HUES48 (cell line): ENCODE measurements at regions not wholly inside any gene's neighbourhood (a gene's known extent, or its start where the extent isn't known, plus 50 kb on each side); places are given as distances from the start of the nearest gene placed in this dataset.
"Not testable (repeated sequence)": the region's sequence is repeated elsewhere in the genome, so short reads cannot be mapped to it uniquely, and the experiment has no call there.

Source experiments
- H3K27ac ChIP-seq: one replicate; pipeline ENCODE4 v1.7.0; 2013; ENCODE audit warnings: low read depth, low read length, inconsistent platforms
- H3K27me3 ChIP-seq: 2 replicates; pipeline ENCODE4 v1.6.1; 2013; ENCODE audit warnings: mild to moderate bottlenecking, low read length; ENCODE audit not compliant: control insufficient read depth, insufficient read depth
- H3K36me3 ChIP-seq: 2 replicates; pipeline ENCODE4 v1.6.1; 2013; ENCODE audit warnings: low read length; ENCODE audit not compliant: control insufficient read depth, insufficient read depth
- H3K4me1 ChIP-seq: 2 replicates; pipeline ENCODE4 v1.6.1; 2013; ENCODE audit warnings: mild to moderate bottlenecking, low read length; ENCODE audit not compliant: control insufficient read depth, insufficient read depth
- H3K4me3 ChIP-seq: 2 replicates; pipeline ENCODE4 v1.5.1; 2013; ENCODE audit warnings: mild to moderate bottlenecking, low read depth, low read length
- H3K9ac ChIP-seq: 2 replicates; pipeline ENCODE4 v1.6.1; 2013; ENCODE audit warnings: mild to moderate bottlenecking, low read depth, low read length, moderate library complexity
- H3K9me3 ChIP-seq: 2 replicates; pipeline ENCODE4 v1.6.1; 2013; ENCODE audit warnings: low read length; ENCODE audit not compliant: control insufficient read depth, insufficient read depth

- no peaks in the 10 kb centered on the region for H3K36me3 ChIP-seq
- H3K27me3 ChIP-seq: no peaks in the 10 kb centered on the region
- no peaks in the 10 kb centered on the region for H3K9me3 ChIP-seq
- no peaks in the 10 kb centered on the region for H3K4me1 ChIP-seq
- no peak overlapping the region for H3K9ac ChIP-seq
- no peak overlapping the region for H3K27ac ChIP-seq
- no peak overlapping the region for H3K4me3 ChIP-seq
Observed at GRCh38 chr20:1747953-1748577, 90.5 kb upstream of the SIRPG start.

- not testable (repeated sequence) for H3K4me3 ChIP-seq, H3K9me3 ChIP-seq
Observed at GRCh38 chr20:1742049-1742434, 84.5 kb upstream of the SIRPG start.

GRCh38 chr20:1741309-1742048, 83.9 kb upstream of the SIRPG start:
- no peaks in the 10 kb centered on the region for H3K27me3 ChIP-seq
- H3K4me3 ChIP-seq: no peak overlapping the region
- H3K9me3 ChIP-seq: no peaks in the 10 kb centered on the region
- H3K9ac ChIP-seq: no peak overlapping the region
- H3K36me3 ChIP-seq: no peaks in the 10 kb centered on the region
- no peak overlapping the region for H3K27ac ChIP-seq
- H3K4me1 ChIP-seq: peaks cover 10% of the 10 kb centered on the region

More at GRCh38 chr20:1742049-1742434, 84.5 kb upstream of the SIRPG start:
- H3K9ac ChIP-seq, H3K27me3 ChIP-seq, H3K36me3 ChIP-seq, H3K27ac ChIP-seq: not testable (repeated sequence)
- peaks cover 10% of the 10 kb centered on the region for H3K4me1 ChIP-seq

- no peaks in the 10 kb centered on the region for H3K36me3 ChIP-seq
Observed at GRCh38 chr20:1737134-1737533, 79.6 kb upstream of the SIRPG start.

GRCh38 chr20:1735417-1736089, 78.0 kb upstream of the SIRPG start:
- H3K27me3 ChIP-seq: no peaks in the 10 kb centered on the region
- H3K36me3 ChIP-seq: no peaks in the 10 kb centered on the region
- no peaks in the 10 kb centered on the region for H3K9me3 ChIP-seq
- H3K27ac ChIP-seq: no peak overlapping the region
- no peak overlapping the region for H3K4me3 ChIP-seq
- H3K9ac ChIP-seq: no peak overlapping the region
- H3K4me1 ChIP-seq: peaks cover 10% of the 10 kb centered on the region

More at GRCh38 chr20:1737134-1737533, 79.6 kb upstream of the SIRPG start:
- Histone ChIP-seq H3K27ac (no peak overlapping the region), H3K4me1 (peaks cover 10% of the 10 kb centered on the region), H3K27me3 (no peaks in the 10 kb centered on the region), H3K4me3 (no peak overlapping the region), H3K9me3 (no peaks in the 10 kb centered on the region), H3K9ac (no peak overlapping the region)

- Histone ChIP-seq H3K27ac (no peak overlapping the region), H3K9ac (no peak overlapping the region), H3K27me3 (no peaks in the 10 kb centered on the region), H3K9me3 (no peaks in the 10 kb centered on the region), H3K4me1 (peaks cover 4% of the 10 kb centered on the region), H3K36me3 (no peaks in the 10 kb centered on the region), H3K4me3 (no peak overlapping the region)
Observed at GRCh38 chr20:1734269-1734858, 76.8 kb upstream of the SIRPG start.

- H3K4me1 ChIP-seq, H3K9me3 ChIP-seq, H3K27ac ChIP-seq, H3K4me3 ChIP-seq, H3K9ac ChIP-seq, H3K36me3 ChIP-seq, H3K27me3 ChIP-seq: not testable (repeated sequence)
Observed at GRCh38 chr20:1731828-1732375, 74.3 kb upstream of the SIRPG start.

- not testable (repeated sequence) for H3K4me1 ChIP-seq, H3K4me3 ChIP-seq, H3K27ac ChIP-seq, H3K36me3 ChIP-seq, H3K9ac ChIP-seq, H3K27me3 ChIP-seq, H3K9me3 ChIP-seq
Observed at GRCh38 chr20:1730981-1731711, 73.6 kb upstream of the SIRPG start.

GRCh38 chr20:1727303-1727702, 69.7 kb upstream of the SIRPG start:
- H3K4me1 ChIP-seq: peaks cover 11% of the 10 kb centered on the region
- not testable (repeated sequence) for H3K27ac ChIP-seq, H3K9ac ChIP-seq

GRCh38 chr20:1724901-1725300, 67.3 kb upstream of the SIRPG start:
- no peaks in the 10 kb centered on the region for H3K36me3 ChIP-seq
- peaks cover 25% of the 10 kb centered on the region for H3K4me1 ChIP-seq
- 0 out of 2 replicates have a peak, but pooled peaks cover 2% of the 10 kb centered on the region for H3K9me3 ChIP-seq
- H3K4me3 ChIP-seq: no peak overlapping the region
- H3K27ac ChIP-seq: no peak overlapping the region
- H3K9ac ChIP-seq: no peak overlapping the region
- H3K27me3 ChIP-seq: peaks cover 26% of the 10 kb centered on the region

More at GRCh38 chr20:1727303-1727702, 69.7 kb upstream of the SIRPG start:
- not testable (repeated sequence) for H3K36me3 ChIP-seq, H3K9me3 ChIP-seq, H3K27me3 ChIP-seq, H3K4me3 ChIP-seq
